PC-9 (cell line): ENCODE measurements at regions not wholly inside any gene's neighbourhood (a gene's known extent, or its start where the extent isn't known, plus 50 kb on each side); places are given as distances from the start of the nearest gene placed in this dataset.

ENCODE experiments used
- BruUV-seq: library from RNA; stranded (reverse); fragments of 400-500 nt; replicated peaks from 2 replicates; lab custom pipeline; 2021; lab: Mats Ljungman, UMichigan
- CTCF ChIA-PET: fragments of 300-600 bp; sonication (Branson Sonifier 250); formaldehyde crosslinking; loops from one replicate; lab custom pipeline; 2022; ENCODE audit warnings: antibody characterized with exemption; lab: Charles Lee
- POLR2A ChIA-PET: fragments of 300-600 bp; sonication (Branson Sonifier 250); formaldehyde crosslinking; loops from one replicate; lab custom pipeline; 2022; ENCODE audit warnings: antibody characterized with exemption; ENCODE audit not compliant: unreplicated experiment; lab: Charles Lee
- DNase-seq, 2 experiments: peaks; one replicate each; pipeline versions ENCODE4 v3.0.0 to v3.0.0-alpha.2; 2015 to 2022; ENCODE audit warnings: mixed read lengths in 1 of 2
- H2AFZ ChIP-seq: fragments of 200-600 bp; sonication (generic); 2 replicates; pipeline ENCODE4 v1.8.1; 2017; ENCODE audit warnings: antibody characterized with exemption
- H3F3A ChIP-seq: fragments of 200-600 bp; sonication (generic); 2 replicates; pipeline ENCODE4 v1.8.1; 2017; ENCODE audit warnings: antibody characterized with exemption, mild to moderate bottlenecking, low read depth; ENCODE audit not compliant: insufficient read depth
- H3K27ac ChIP-seq: fragments of 200-600 bp; sonication (generic); 2 replicates; pipeline ENCODE4 v1.6.1; 2016; ENCODE audit warnings: mixed run types
- H3K27me3 ChIP-seq: fragments of 200-600 bp; sonication (generic); 2 replicates; pipeline ENCODE4 v1.6.1; 2016; ENCODE audit warnings: low read depth, mixed run types; ENCODE audit not compliant: insufficient read depth
- H3K36me3 ChIP-seq: fragments of 200-600 bp; sonication (generic); 2 replicates; pipeline ENCODE4 v1.6.1; 2016; ENCODE audit warnings: low read depth, mixed run types
- H3K4me1 ChIP-seq: fragments of 200-600 bp; sonication (generic); replicated peaks from 2 replicates; pipeline ENCODE4 v1.6.1; 2016; ENCODE audit warnings: mixed run types; ENCODE audit not compliant: insufficient read depth
- H3K4me2 ChIP-seq: fragments of 200-600 bp; sonication (generic); 2 replicates; pipeline ENCODE4 v1.6.1; 2017; ENCODE audit warnings: mixed run types
- H3K4me3 ChIP-seq: fragments of 200-600 bp; sonication (generic); 2 replicates; pipeline ENCODE4 v1.6.1; 2016; ENCODE audit warnings: mixed run types
- H3K79me2 ChIP-seq: fragments of 200-600 bp; sonication (generic); 2 replicates; pipeline ENCODE4 v1.6.1; 2017; ENCODE audit warnings: low read depth, mixed run types
- H3K9me2 ChIP-seq: fragments of 200-600 bp; sonication (generic); 2 replicates; pipeline ENCODE4 v1.8.1; 2017; ENCODE audit warnings: mild to moderate bottlenecking; ENCODE audit not compliant: insufficient read depth
- H3K9me3 ChIP-seq: fragments of 200-600 bp; sonication (generic); 2 replicates; pipeline ENCODE4 v1.8.1; 2016; ENCODE audit warnings: low read depth; ENCODE audit not compliant: insufficient read depth
- H4K20me1 ChIP-seq: fragments of 200-600 bp; sonication (generic); 2 replicates; pipeline ENCODE4 v1.8.1; 2017; ENCODE audit not compliant: insufficient read depth
- EZH2 ChIP-seq: fragments of 200-600 bp; sonication (generic); IDR thresholded peaks from 2 replicates; pipeline ENCODE4 v1.8.0; 2017; ENCODE audit warnings: antibody characterized with exemption, low read depth
- intact Hi-C: fragments of 100-400 bp; cut with micrococcal nuclease; formaldehyde crosslinking; loops from one replicate; pipeline ENCODE4 v1.10.0; 2022; ENCODE audit not compliant: unreplicated experiment
- TF ChIP-seq, protein P1 (sequence below): fragments of 200-600 bp; sonication (generic); conservative IDR thresholded peaks from 2 replicates; pipeline ENCODE4 v1.6.1; 2017; ENCODE audit warnings: mixed run types, antibody characterized with exemption, mild to moderate bottlenecking, moderate library complexity

DNA sequence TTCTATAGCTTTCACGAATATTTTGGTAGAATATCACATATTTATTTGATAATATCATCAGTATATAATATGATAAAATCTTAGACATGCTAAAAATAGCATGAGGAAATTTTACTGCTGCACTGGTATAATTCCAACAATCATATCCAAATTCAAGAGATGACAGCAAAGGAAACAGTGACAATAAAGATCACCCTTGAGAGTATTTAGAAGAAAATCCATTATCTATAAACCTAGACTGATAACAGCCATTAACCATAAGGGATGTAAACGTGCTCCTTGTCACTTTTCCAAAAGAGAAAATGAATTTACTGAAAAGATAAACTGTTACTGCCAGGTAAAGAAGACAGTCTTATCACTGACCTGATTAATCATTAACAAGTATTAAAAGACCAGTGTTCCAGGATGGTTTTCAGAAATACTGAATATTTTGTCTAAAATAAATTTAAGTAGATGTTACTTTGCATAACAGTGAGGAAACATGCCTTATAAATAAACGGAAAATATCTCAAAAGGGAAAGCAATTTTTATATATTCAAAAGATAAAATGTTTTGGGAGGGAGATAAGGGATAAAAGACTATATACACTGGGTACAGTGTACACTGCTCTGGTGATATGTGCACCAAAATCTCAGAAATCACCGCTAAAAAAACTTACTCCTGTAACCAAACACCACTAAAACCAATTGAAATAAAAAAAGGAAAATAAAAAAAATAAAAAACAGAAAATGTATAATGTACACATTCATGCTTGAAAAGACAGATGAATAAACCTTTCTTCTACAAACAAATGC is 1704.7 kb downstream of the HACE1 start:
- H3F3A ChIP-seq, result no peaks in the 10 kb centered on the region
- H3K4me3 ChIP-seq, result no peak overlapping the region
- peak overlapping the region; percentile 50 for H2AFZ ChIP-seq
- no peaks in the 10 kb centered on the region for H3K9me2 ChIP-seq
- H3K27ac ChIP-seq, result no peak overlapping the region
- H3K36me3 ChIP-seq, result no peaks in the 10 kb centered on the region
- BruUV-seq, result no TSS peak
- ChIA-PET POLR2A (no interaction called here), CTCF (no interaction called here)
- TF ChIP-seq EZH2, result no peak
- TF ChIP-seq, protein P1, sequence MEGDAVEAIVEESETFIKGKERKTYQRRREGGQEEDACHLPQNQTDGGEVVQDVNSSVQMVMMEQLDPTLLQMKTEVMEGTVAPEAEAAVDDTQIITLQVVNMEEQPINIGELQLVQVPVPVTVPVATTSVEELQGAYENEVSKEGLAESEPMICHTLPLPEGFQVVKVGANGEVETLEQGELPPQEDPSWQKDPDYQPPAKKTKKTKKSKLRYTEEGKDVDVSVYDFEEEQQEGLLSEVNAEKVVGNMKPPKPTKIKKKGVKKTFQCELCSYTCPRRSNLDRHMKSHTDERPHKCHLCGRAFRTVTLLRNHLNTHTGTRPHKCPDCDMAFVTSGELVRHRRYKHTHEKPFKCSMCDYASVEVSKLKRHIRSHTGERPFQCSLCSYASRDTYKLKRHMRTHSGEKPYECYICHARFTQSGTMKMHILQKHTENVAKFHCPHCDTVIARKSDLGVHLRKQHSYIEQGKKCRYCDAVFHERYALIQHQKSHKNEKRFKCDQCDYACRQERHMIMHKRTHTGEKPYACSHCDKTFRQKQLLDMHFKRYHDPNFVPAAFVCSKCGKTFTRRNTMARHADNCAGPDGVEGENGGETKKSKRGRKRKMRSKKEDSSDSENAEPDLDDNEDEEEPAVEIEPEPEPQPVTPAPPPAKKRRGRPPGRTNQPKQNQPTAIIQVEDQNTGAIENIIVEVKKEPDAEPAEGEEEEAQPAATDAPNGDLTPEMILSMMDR, result no peak
- DNase-seq, result no peak
- no peaks in the 10 kb centered on the region for H3K9me3 ChIP-seq
- H3K79me2 ChIP-seq, result no peaks in the 10 kb centered on the region
- H4K20me1 ChIP-seq, result peaks cover 3% of the 10 kb centered on the region; the same call in 1 of the 2 replicates
- intact Hi-C loops, result no loop called here
- H3K27me3 ChIP-seq, result no peaks in the 10 kb centered on the region
- no peaks in the 10 kb centered on the region for H3K4me1 ChIP-seq
- no peak overlapping the region for H3K4me2 ChIP-seq

DNA sequence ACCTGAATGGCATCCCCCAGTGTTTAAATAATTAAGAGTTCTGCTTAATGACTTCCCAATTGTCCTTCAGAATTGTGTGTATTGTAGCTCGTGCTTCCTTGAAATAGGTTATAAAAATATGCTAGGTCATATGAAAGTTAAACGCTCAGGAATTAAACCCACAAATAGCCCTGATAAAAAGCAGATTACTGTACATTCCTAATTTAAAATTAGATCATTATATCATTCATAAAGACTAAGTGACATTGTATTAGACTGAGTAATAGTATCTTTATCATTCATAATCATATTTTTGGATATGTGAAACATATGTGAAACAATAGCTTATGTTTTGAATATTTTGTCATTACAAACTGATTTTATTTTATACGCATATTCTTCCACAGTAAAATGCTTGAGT is 1706.7 kb downstream of the HACE1 start:
- POLR2A ChIA-PET, result no interaction called here

DNA sequence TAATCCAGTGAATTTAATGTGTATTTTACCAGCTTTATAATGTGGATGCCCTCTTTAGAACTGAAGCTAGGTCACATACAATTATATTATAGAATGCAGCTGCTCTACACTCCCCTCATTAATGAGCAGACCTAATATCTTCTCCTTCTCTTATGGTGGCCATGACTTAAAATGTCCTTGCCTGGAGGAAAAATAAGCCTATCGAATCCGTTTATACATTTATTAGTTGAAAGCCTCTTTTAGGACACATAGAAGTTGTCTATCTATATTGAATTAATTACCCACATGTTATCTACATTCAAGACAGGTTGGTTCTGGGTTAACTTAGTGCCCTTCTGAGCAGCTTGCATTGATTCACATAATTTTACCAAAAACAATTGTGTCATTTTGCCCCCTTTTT is 1716.8 kb downstream of the HACE1 start:
- Histone ChIP-seq H3K9me2 (no peaks in the 10 kb centered on the region), H3K27ac (no peak overlapping the region), H4K20me1 (no peaks in the 10 kb centered on the region; the same call in 1 of the 2 replicates), H3F3A (no peaks in the 10 kb centered on the region), H3K36me3 (no peaks in the 10 kb centered on the region), H3K4me2 (no peak overlapping the region), H3K4me3 (no peak overlapping the region), H3K4me1 (no peaks in the 10 kb centered on the region), H2AFZ (no peak overlapping the region), H3K27me3 (no peaks in the 10 kb centered on the region), H3K79me2 (no peaks in the 10 kb centered on the region), H3K9me3 (no peaks in the 10 kb centered on the region)
- TF ChIP-seq, protein P1, result no peak
- TF ChIP-seq EZH2, result no peak
- no TSS peak for BruUV-seq
- ChIA-PET CTCF (no interaction called here), POLR2A (no interaction called here)
- no peak for DNase-seq
- intact Hi-C loops, result no loop called here

More for the DNA sequence above, 1706.7 kb downstream of the HACE1 start:
- H3K4me1 ChIP-seq, result no peaks in the 10 kb centered on the region
- TF ChIP-seq, protein P1, result no peak
- no peak for TF ChIP-seq EZH2
- no peak overlapping the region for H3K27ac ChIP-seq
- H3K9me3 ChIP-seq, result no peaks in the 10 kb centered on the region
- no peaks in the 10 kb centered on the region for H3K79me2 ChIP-seq
- H3K9me2 ChIP-seq, result no peaks in the 10 kb centered on the region
- DNase-seq, result no peak
- H2AFZ ChIP-seq, result no peak overlapping the region
- CTCF ChIA-PET, result no interaction called here
- H3F3A ChIP-seq, result no peaks in the 10 kb centered on the region
- H3K4me3 ChIP-seq, result no peak overlapping the region
- BruUV-seq, result no TSS peak
- H3K27me3 ChIP-seq, result no peaks in the 10 kb centered on the region
- no peak overlapping the region for H3K4me2 ChIP-seq
- H3K36me3 ChIP-seq, result no peaks in the 10 kb centered on the region
- intact Hi-C loops, result no loop called here
- peaks cover 3% of the 10 kb centered on the region; the same call in 1 of the 2 replicates for H4K20me1 ChIP-seq
